Small intestine (tissue), 7 donors: ENCODE measurements at regions not wholly inside any gene's neighbourhood (a gene's known extent, or its start where the extent isn't known, plus 50 kb on each side); places are given as distances from the start of the nearest gene placed in this dataset.

Experiments used
- DNase-seq, 2 donors: peaks; one replicate each; pipeline versions ENCODE4 v3.0.0 to v3.0.0-alpha.2; 2013
- FAIRE-seq: peaks from 2 replicates; lab custom pipeline; 2012; peaks lifted over from hg19 to GRCh38; lab: Jason Lieb, UNC
- H3K27ac ChIP-seq, 3 donors: one replicate each; pipeline ENCODE4 v1.5.1; 2013; ENCODE audit warnings: low read length in 2 of 3, mild to moderate bottlenecking in 2 of 3, control low read depth in 1 of 3, inconsistent platforms in 1 of 3, low read depth in 1 of 3, moderate library complexity in 1 of 3
- H3K27me3 ChIP-seq, 3 donors: one replicate each; pipeline ENCODE4 v1.6.1; 2013; ENCODE audit warnings: low read length in 3 of 3, inconsistent platforms in 1 of 3; ENCODE audit not compliant: control insufficient read depth in 3 of 3, insufficient read depth in 3 of 3
- H3K36me3 ChIP-seq, 3 donors: one replicate each; pipeline ENCODE4 v1.6.1; 2013; ENCODE audit warnings: low read length in 3 of 3, inconsistent platforms in 1 of 3, low read depth in 1 of 3, mild to moderate bottlenecking in 1 of 3, moderate library complexity in 1 of 3; ENCODE audit not compliant: control insufficient read depth in 3 of 3, insufficient read depth in 2 of 3
- H3K4me1 ChIP-seq, 3 donors: one replicate each; pipeline ENCODE4 v1.6.1; 2013; ENCODE audit warnings: low read length in 2 of 3, inconsistent platforms in 1 of 3, low read depth in 1 of 3, mild to moderate bottlenecking in 1 of 3, moderate library complexity in 1 of 3; ENCODE audit not compliant: control insufficient read depth in 3 of 3, insufficient read depth in 2 of 3
- H3K4me3 ChIP-seq, 3 donors: one replicate each; pipeline ENCODE4 v1.5.1; 2013; ENCODE audit warnings: low read length in 3 of 3, control low read depth in 1 of 3, inconsistent platforms in 1 of 3, low read depth in 1 of 3, mild to moderate bottlenecking in 1 of 3, moderate library complexity in 1 of 3
- H3K9me3 ChIP-seq, 2 donors: one replicate each; pipeline ENCODE4 v1.6.1; 2013; ENCODE audit warnings: low read depth in 1 of 2, low read length in 1 of 2; ENCODE audit not compliant: control insufficient read depth in 2 of 2, insufficient read depth in 1 of 2
- WGBS, 3 donors: extraction: QIAGEN DNeasy Blood & Tissue Kit; methylation state at CpG; one replicate each; pipeline ENCODE4 v1.1.7; 2013; 5-methylcytosine and 5-hydroxymethylcytosine counted together
- donor health status: healthy with polysubstance abuse.
- donor health status: control.
- donor health status: control.
- donor health status: Bipolar disorder and iron deficiency.
- donor health status: healthy.

DNA sequence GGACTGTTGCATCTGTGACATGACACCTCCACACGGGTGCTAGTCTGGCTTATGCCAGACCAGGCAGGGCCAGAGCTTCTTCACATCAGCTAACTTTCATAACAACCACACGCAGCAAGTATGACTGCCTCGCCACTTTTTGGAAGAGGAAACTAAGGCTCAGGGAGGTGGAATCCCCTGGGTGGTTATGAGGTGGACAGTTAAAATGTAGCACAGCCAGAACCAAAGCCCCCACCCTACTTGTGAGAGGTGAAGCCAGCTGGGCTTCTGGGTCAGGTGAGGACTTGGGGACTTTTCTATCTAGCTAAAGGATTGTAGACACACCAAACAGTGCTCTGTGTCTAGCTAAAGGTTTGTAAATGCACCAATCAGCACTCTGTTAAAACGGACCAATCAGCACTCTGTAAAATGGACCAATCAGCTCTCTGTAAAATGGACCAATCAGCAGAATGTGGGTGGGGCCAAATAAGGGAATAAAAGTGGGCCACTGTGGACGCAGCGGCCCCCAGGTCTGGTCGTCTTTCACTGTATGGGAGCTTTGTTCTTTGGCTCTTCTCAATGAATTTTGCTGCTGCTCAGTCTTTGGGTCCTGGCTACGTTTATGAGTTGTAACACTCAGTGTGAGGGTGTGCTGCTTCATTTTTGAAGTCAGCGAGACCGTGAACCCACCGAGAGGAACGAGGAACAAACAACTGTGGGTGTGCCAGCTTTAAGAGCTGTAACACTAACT lies 171.0 kb downstream of the PTPN20 start:
- DNase-seq (no peak), FAIRE-seq (no peak)
- Histone ChIP-seq H3K27me3 (no peaks in the 10 kb centered on the region), H3K27ac (no peak overlapping the region), H3K36me3 (no peaks in the 10 kb centered on the region), H3K9me3 (peaks cover 0 to 3% of the 10 kb centered on the region in 2 donors), H3K4me3 (no peak overlapping the region), H3K4me1 (no peaks in the 10 kb centered on the region)
- WGBS, 3 donors, result 86 to 91% (median 88%) methylated on average over 12 of the region's 12 CpGs

DNA sequence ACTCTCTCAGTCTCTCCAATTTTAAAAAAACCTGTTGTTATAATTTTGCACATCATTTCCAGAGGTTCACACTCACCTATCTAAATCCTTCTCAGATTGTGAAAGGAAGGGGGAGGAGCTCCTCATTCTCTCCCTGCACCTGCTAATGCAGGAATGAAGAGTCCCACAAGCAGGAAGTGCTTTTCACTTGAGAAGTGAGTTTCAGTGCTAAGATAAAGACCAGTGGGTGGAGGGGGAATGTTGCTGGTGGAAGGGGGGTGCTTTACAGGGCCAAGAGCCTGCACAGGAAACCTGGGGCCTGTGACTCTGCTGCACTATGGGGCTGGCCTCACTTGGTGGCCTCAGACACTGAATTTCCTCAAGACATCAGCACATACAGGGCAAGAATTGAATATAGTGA lies 176.4 kb downstream of the PTPN20 start:
- no peaks in the 10 kb centered on the region for H3K36me3 ChIP-seq
- no peaks in the 10 kb centered on the region for H3K4me1 ChIP-seq
- H3K4me3 ChIP-seq, result no peak overlapping the region
- DNase-seq, result no peak
- no peaks in the 10 kb centered on the region for H3K9me3 ChIP-seq
- H3K27ac ChIP-seq, result no peak overlapping the region
- no peak for FAIRE-seq
- H3K27me3 ChIP-seq, result no peaks in the 10 kb centered on the region

DNA sequence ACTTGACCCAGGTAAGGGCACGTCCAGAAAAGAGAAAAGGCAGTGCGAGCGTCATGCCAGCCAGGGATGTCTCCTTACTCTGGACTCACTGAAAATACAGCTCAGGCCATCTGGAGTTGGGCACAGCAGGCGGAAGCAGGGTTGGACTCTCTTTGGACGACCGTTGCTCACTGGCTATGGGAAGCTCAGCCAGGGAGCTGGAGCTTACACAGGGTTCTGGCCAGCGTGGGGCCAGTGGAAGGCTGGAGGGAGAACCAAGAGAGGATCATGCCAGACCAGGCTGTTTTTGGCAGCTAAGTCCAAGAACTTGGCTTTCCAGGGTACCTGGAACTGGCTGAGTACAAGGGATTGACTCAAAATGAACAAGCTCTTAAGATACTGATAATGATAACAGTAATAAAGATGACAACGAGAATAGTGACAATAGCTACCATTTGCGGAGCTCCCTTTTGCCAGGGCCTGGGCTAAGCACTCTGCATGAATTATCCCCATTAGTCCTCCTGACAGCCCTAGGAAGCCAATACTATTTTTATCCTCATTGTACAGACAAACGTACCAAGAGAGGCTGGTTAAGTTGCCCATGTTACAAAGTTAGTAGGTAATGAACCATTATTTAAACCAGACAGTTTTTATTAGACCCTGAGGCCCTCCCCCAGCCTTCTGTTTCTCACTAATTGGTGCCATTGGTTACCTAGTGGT lies 177.6 kb downstream of the PTPN20 start:
- Histone ChIP-seq H3K9me3 (no peaks in the 10 kb centered on the region), H3K4me3 (no peak overlapping the region), H3K27me3 (no peaks in the 10 kb centered on the region), H3K27ac (no peak overlapping the region), H3K36me3 (no peaks in the 10 kb centered on the region), H3K4me1 (no peaks in the 10 kb centered on the region)
- DNase-seq (no peak), FAIRE-seq (no peak)
- WGBS, 3 donors, result 83 to 86% (median 86%) methylated on average over 10 of the region's 10 CpGs

DNA sequence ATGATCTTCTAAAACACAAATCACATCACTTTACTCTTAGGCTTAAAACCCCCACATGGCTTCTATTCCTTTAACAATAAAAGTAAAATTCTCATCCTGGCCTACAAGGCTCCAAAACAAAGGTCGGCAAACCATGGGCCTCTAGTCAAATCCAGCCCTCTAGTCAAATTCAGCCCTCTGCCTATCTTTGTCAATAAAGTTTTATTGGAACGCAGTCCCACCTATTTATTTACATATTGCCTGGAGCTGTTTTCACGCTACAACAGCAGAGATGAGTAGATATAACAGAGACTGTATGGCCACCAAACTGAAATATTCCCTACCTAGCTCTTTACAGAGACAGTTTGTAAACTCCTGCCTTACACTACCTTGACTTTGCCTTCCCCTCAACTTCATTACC lies 178.8 kb downstream of the PTPN20 start:
- Histone ChIP-seq H3K27ac (no peak overlapping the region), H3K36me3 (no peaks in the 10 kb centered on the region), H3K4me3 (no peak overlapping the region), H3K4me1 (no peaks in the 10 kb centered on the region), H3K27me3 (no peaks in the 10 kb centered on the region), H3K9me3 (no peaks in the 10 kb centered on the region)
- 76 to 89% (median 78%) methylated on average over 3 of the region's 3 CpGs for WGBS, 3 donors
- FAIRE-seq, result no peak
- no peak for DNase-seq

DNA sequence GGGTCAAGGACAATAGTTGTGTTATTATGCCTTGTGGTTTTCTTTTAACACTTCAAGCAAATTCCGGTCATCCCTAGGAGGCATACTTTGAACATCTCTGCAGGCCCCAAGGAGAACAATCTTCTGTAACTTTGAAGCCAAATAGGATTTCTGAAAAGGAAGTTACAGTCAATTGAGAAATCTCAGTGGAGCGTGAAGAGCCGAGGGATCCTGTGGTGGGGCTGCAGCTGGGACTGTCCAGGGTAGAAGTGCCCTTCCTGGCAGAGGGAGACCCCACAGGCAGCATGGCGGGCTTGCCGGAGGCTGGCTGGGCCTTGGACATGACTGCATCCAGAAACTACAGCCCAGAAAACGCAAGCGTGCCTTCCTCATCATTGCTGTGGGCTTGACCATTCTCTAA lies 179.7 kb downstream of the PTPN20 start:
- no peaks in the 10 kb centered on the region for H3K27me3 ChIP-seq
- DNase-seq, result no peak
- H3K4me1 ChIP-seq, result no peaks in the 10 kb centered on the region
- no peak overlapping the region for H3K27ac ChIP-seq
- no peak overlapping the region for H3K4me3 ChIP-seq
- no peak for FAIRE-seq
- no peaks in the 10 kb centered on the region for H3K36me3 ChIP-seq
- WGBS, 3 donors, result 81 to 94% (median 90%) methylated on average over 7 of the region's 7 CpGs
- H3K9me3 ChIP-seq, result no peaks in the 10 kb centered on the region

DNA sequence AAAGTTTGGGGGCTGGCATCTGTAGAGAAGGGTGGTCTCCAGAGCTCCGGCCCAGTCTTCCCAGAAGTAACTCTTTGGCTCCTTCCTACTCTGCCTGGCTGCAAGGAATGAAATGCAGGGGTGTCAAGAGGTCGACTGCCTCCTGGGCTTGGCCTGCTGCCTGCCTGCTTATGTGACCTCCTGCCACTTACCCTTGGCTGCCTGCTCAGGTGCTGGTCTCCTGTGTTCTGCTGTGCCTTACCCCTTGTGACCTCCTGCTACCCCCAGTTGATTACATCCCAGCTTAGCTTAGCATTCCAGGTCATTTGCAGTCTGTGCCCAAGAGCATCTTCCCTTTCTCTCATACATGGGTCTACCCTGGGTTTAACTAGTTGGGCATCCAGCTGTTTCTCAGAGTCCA lies 180.2 kb downstream of the PTPN20 start:
- H3K27ac ChIP-seq, result no peak overlapping the region
- H3K36me3 ChIP-seq, result no peaks in the 10 kb centered on the region
- DNase-seq (no peak), FAIRE-seq (no peak)
- no peaks in the 10 kb centered on the region for H3K27me3 ChIP-seq
- no peaks in the 10 kb centered on the region for H3K4me1 ChIP-seq
- H3K9me3 ChIP-seq, result no peaks in the 10 kb centered on the region
- no peak overlapping the region for H3K4me3 ChIP-seq
- WGBS, 3 donors, result 69 to 79% (median 69%) methylated on average over 2 of the region's 2 CpGs

DNA sequence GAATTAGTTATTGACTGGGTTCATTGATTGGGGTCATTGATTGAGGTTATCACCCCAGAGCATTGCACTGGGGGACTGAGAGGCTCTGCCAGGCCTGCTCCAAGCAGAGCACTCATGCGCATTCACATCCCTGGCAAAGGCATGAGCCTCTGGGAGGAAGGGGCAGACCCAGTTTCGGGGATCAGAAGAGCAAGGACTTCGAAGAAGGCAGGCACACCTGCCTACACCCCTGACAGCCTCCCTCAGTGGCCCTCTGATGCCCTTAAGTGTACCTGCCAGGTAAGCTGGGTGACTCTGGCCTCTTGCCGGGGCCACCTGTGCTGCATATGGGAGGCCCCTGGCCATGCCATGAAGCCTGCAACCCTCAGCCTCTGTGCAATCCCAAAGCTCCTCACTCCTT lies 181.1 kb downstream of the PTPN20 start:
- no peaks in the 10 kb centered on the region for H3K36me3 ChIP-seq
- DNase-seq, result no peak
- H3K4me1 ChIP-seq, result no peaks in the 10 kb centered on the region
- FAIRE-seq, result no peak
- WGBS, 3 donors, result 82 to 93% (median 87%) methylated on average over 4 of the region's 4 CpGs
- H3K27ac ChIP-seq, result no peak overlapping the region
- no peak overlapping the region for H3K4me3 ChIP-seq
- H3K27me3 ChIP-seq, result no peaks in the 10 kb centered on the region
- H3K9me3 ChIP-seq, result no peaks in the 10 kb centered on the region

DNA sequence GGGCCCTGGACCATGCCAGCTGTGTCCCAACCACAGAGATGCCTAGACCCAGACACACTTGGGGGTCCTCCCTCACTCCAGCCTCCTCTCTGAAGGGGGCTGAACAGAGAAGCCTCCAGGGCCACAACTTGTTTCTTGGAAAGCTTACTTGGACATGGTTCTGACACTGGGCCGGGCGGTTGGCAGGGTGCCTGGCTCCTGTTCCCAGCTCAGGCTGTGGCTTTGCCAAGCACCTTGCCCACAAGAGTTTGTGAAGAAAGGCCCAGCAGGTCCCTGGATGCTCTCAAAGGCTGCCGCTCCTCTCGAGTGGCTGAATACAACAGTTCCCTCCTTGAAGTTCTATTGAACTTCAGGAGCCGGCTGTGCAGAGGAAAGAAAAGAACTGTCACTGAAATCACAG lies 181.6 kb downstream of the PTPN20 start:
- Histone ChIP-seq H3K27me3 (no peaks in the 10 kb centered on the region), H3K9me3 (no peaks in the 10 kb centered on the region), H3K4me3 (no peak overlapping the region), H3K27ac (no peak overlapping the region), H3K4me1 (no peaks in the 10 kb centered on the region), H3K36me3 (no peaks in the 10 kb centered on the region)
- WGBS, 3 donors, result 88 to 92% (median 90%) methylated on average over 5 of the region's 5 CpGs
- DNase-seq (no peak), FAIRE-seq (no peak)
